GM23338 (cell line): ENCODE measurements at regions not wholly inside any gene's neighbourhood (a gene's known extent, or its start where the extent isn't known, plus 50 kb on each side); places are given as distances from the start of the nearest gene placed in this dataset.

Source experiments
- CREB1 ChIP-seq: fragments of 250-450 bp; sonication (Bioruptor Pico); IDR thresholded peaks from 2 replicates; pipeline ENCODE4 v1.5.0; 2020; ENCODE audit warnings: low read depth, mild to moderate bottlenecking, moderate library complexity
- EZH2 ChIP-seq: fragments of 200-600 bp; sonication (generic); IDR thresholded peaks from one replicate; pipeline ENCODE4 v1.8.0; 2017; ENCODE audit warnings: antibody characterized with exemption, mild to moderate bottlenecking, low read depth; ENCODE audit not compliant: unreplicated experiment
- EZH2phosphoT487 ChIP-seq: fragments of 200-600 bp; sonication (generic); IDR thresholded peaks from one replicate; pipeline ENCODE4 v1.8.1; 2018; ENCODE audit warnings: antibody characterized with exemption; ENCODE audit not compliant: unreplicated experiment
- JUNB ChIP-seq: IDR thresholded peaks from one replicate; pipeline ENCODE4 v1.6.1; 2016; ENCODE audit warnings: antibody characterized with exemption; ENCODE audit not compliant: unreplicated experiment
- NANOG ChIP-seq: IDR thresholded peaks from 2 replicates; pipeline ENCODE4 v1.6.1; 2016; ENCODE audit warnings: antibody characterized with exemption, borderline replicate concordance
- ZNF114 ChIP-seq: fragments of 250-450 bp; sonication (Bioruptor Pico); IDR thresholded peaks from 2 replicates; pipeline ENCODE4 v1.5.0; 2020; ENCODE audit warnings: mild to moderate bottlenecking, moderate library complexity
- ZNF331 ChIP-seq: fragments of 250-450 bp; sonication (Bioruptor Pico); IDR thresholded peaks from 2 replicates; pipeline ENCODE4 v1.5.0; 2020; ENCODE audit warnings: low read depth, mild to moderate bottlenecking, moderate library complexity
- TF ChIP-seq, protein P1 (sequence below): fragments of 250-450 bp; sonication (Bioruptor Pico); IDR thresholded peaks from 2 replicates; pipeline ENCODE4 v1.5.0; 2020; ENCODE audit warnings: mild to moderate bottlenecking, moderate library complexity
- TF ChIP-seq, protein P2 (sequence below), 2 experiments: fragments of 200-600 bp in 1 of 2; sonication (generic) in 1 of 2; conservative IDR thresholded peaks; 2 replicates each; pipeline versions ENCODE4 v1.5.1 to v1.6.1; 2016 to 2017; ENCODE audit warnings: antibody characterized with exemption in 2 of 2, low read depth in 2 of 2, mild to moderate bottlenecking in 2 of 2, moderate library complexity in 1 of 2

DNA sequence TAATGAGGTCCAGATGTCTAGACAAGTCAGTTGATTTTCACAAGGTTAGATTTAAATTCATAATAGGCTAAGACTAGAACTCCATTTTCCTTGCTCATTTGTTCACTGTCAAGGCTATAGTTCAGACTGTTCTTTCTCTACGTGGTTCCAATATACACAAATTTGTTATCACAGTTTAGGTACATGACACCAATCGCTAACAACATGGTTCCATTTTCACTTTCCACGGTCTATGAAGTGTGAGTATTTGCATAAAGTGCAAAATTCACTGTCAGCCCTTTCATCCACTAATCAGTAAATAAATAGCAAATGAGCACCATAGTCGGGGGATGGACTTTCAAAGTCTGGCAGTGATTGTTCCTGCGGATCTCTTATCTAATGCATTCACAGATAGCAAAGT lies 315.7 kb upstream of the SPOCK3 start (continued):
- TF ChIP-seq, protein P1, sequence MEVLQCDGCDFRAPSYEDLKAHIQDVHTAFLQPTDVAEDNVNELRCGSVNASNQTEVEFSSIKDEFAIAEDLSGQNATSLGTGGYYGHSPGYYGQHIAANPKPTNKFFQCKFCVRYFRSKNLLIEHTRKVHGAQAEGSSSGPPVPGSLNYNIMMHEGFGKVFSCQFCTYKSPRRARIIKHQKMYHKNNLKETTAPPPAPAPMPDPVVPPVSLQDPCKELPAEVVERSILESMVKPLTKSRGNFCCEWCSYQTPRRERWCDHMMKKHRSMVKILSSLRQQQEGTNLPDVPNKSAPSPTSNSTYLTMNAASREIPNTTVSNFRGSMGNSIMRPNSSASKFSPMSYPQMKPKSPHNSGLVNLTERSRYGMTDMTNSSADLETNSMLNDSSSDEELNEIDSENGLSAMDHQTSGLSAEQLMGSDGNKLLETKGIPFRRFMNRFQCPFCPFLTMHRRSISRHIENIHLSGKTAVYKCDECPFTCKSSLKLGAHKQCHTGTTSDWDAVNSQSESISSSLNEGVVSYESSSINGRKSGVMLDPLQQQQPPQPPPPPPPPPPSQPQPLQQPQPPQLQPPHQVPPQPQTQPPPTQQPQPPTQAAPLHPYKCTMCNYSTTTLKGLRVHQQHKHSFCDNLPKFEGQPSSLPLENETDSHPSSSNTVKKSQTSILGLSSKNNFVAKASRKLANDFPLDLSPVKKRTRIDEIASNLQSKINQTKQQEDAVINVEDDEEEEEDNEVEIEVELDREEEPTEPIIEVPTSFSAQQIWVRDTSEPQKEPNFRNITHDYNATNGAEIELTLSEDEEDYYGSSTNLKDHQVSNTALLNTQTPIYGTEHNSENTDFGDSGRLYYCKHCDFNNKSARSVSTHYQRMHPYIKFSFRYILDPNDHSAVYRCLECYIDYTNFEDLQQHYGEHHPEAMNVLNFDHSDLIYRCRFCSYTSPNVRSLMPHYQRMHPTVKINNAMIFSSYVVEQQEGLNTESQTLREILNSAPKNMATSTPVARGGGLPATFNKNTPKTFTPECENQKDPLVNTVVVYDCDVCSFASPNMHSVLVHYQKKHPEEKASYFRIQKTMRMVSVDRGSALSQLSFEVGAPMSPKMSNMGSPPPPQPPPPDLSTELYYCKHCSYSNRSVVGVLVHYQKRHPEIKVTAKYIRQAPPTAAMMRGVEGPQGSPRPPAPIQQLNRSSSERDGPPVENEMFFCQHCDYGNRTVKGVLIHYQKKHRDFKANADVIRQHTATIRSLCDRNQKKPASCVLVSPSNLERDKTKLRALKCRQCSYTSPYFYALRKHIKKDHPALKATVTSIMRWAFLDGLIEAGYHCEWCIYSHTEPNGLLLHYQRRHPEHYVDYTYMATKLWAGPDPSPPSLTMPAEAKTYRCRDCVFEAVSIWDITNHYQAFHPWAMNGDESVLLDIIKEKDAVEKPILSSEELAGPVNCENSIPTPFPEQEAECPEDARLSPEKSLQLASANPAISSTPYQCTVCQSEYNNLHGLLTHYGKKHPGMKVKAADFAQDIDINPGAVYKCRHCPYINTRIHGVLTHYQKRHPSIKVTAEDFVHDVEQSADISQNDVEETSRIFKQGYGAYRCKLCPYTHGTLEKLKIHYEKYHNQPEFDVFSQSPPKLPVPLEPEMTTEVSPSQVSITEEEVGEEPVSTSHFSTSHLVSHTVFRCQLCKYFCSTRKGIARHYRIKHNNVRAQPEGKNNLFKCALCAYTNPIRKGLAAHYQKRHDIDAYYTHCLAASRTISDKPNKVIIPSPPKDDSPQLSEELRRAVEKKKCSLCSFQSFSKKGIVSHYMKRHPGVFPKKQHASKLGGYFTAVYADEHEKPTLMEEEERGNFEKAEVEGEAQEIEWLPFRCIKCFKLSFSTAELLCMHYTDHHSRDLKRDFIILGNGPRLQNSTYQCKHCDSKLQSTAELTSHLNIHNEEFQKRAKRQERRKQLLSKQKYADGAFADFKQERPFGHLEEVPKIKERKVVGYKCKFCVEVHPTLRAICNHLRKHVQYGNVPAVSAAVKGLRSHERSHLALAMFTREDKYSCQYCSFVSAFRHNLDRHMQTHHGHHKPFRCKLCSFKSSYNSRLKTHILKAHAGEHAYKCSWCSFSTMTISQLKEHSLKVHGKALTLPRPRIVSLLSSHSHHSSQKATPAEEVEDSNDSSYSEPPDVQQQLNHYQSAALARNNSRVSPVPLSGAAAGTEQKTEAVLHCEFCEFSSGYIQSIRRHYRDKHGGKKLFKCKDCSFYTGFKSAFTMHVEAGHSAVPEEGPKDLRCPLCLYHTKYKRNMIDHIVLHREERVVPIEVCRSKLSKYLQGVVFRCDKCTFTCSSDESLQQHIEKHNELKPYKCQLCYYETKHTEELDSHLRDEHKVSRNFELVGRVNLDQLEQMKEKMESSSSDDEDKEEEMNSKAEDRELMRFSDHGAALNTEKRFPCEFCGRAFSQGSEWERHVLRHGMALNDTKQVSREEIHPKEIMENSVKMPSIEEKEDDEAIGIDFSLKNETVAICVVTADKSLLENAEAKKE (CRISPR knock-in tag) = no peak
- TF ChIP-seq NANOG (no peak), ZNF114 (CRISPR knock-in tag) (no peak), ZNF331 (no peak), JUNB (no peak), EZH2 (no peak), EZH2phosphoT487 (no peak), CREB1 (CRISPR knock-in tag) (no peak)
- TF ChIP-seq, protein P2, sequence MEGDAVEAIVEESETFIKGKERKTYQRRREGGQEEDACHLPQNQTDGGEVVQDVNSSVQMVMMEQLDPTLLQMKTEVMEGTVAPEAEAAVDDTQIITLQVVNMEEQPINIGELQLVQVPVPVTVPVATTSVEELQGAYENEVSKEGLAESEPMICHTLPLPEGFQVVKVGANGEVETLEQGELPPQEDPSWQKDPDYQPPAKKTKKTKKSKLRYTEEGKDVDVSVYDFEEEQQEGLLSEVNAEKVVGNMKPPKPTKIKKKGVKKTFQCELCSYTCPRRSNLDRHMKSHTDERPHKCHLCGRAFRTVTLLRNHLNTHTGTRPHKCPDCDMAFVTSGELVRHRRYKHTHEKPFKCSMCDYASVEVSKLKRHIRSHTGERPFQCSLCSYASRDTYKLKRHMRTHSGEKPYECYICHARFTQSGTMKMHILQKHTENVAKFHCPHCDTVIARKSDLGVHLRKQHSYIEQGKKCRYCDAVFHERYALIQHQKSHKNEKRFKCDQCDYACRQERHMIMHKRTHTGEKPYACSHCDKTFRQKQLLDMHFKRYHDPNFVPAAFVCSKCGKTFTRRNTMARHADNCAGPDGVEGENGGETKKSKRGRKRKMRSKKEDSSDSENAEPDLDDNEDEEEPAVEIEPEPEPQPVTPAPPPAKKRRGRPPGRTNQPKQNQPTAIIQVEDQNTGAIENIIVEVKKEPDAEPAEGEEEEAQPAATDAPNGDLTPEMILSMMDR (conservative IDR thresholded peaks at IDR 0.05; ENCODE audit: low read depth in 2 of 2) = no peak
